GM21360 (cell line): ENCODE measurements at regions not wholly inside any gene's neighbourhood (a gene's known extent, or its start where the extent isn't known, plus 50 kb on each side); places are given as distances from the start of the nearest gene placed in this dataset.

Experiments
- ATAC-seq: cut with Tn5 transposase; IDR thresholded peaks from one replicate; pipeline ENCODE4 v1.9.1; 2021; ENCODE audit warnings: mild to moderate bottlenecking, moderate library complexity; ENCODE audit not compliant: unreplicated experiment

DNA sequence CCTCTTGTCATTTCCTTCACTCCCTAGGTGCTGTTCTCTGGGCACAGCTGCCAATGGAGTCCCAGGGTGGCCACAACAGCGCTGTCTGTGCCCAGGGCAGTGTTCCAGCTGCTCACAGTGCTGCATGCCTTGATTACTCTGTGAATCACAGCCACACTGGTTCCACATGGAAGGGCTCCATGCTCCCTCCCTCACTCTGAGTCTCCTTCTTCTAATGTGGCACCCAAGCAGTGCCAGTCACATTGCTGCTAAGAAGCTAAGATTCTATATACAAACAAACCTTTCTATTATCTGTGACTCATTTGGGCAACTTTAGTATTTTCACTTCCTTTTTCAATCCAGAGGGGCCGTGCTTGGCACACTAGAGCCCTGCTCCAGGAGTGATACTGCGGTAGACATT lies 248.7 kb downstream of the TDRD3 start:
- ATAC-seq = peak; percentile 63

DNA sequence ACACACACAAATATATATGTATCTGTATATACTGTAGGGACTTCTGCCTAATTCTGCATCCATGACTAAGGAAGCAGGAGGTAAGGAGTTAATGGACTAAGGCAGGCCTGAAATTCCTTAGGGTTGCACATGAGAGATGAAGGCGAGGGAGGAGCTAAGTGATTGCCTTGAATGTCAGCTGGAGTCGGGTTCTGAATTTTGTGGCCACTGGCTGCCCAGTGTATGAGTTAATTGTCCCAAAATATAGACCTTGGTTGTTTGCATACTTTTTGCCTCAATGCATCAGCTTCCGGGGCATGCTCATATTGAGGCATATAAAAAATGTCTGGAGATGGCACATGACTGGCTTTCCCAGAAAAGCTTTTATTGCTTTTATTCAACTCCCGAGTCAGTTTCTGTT lies 245.5 kb downstream of the TDRD3 start:
- no peak for ATAC-seq

DNA sequence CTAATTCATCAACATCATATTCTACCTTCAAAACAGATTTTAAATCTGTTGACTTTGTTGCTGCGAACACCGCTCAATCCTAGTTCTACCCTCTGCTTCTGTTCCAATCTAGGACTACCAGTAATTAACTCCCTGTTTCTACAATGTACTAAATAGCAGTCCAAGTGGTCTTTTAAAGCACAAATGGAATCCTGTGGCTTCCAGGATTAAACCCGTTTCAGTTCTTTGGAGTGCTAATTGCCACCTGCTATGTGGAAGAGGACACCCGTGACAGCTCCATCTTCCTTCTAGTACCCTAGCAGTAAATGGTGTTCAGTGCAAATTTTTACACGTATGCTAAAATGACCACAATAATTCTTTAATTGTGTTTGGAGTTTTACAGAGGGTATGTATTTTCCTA lies 232.1 kb downstream of the TDRD3 start:
- no peak for ATAC-seq

DNA sequence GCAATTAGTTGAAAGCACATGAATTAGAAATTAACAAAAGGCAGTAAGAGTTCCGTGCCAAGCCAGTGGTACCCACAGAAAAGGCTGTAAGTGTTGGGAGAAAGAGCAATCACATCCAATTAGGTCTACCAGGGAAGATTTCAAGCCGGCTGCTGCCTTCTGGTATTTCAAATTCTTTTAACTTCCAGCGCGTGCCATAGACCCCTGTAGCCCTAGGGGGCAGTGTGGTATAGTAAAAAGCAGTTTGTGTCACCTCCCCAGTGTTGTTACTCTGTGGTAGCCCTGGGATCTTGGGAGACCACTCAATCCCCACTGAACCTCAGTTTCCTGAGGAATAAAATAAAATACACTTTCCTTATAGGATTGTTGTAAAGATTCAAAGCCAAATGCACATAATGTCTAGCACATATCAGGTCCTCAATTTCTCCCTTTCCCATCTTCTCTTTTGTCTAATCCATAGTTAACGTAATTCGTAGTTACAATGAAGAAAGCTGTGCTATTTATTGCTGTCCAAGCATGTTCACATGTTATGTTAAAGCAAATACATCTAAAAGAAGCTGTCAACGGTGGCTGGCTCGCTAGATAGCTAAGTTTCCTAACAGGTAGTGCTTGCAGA lies 230.2 kb downstream of the TDRD3 start:
- ATAC-seq = peak; percentile 92
